ENCODE measurements at regions not wholly inside any gene's neighbourhood (a gene's known extent, or its start where the extent isn't known, plus 50 kb on each side); places are given as distances from the start of the nearest gene placed in this dataset.
"Not testable (repeated sequence)": the region's sequence is repeated elsewhere in the genome, so short reads cannot be mapped to it uniquely, and the experiment has no call there.

GRCh38 chr14:53226553-53226952 lies 73.4 kb upstream of the DDHD1 start:
- H3K9me3 Mint-ChIP-seq: peaks cover 27% of the 10 kb centered on the region
- no peak for DNase-seq (ENCODE audit: low spot score)
- peaks cover 13% of the 10 kb centered on the region for H3K36me3 Mint-ChIP-seq (ENCODE audit: low read depth)
- no peak overlapping the region for H3K27ac Mint-ChIP-seq
- H3K27me3 Mint-ChIP-seq (ENCODE audit: low read depth): peaks cover 4% of the 10 kb centered on the region
- H3K4me1 Mint-ChIP-seq (ENCODE audit: low read depth): peaks cover 8% of the 10 kb centered on the region
- no peak overlapping the region for H3K4me3 Mint-ChIP-seq (ENCODE audit: low read depth)
- intact Hi-C loops (cut with micrococcal nuclease): no loop called here

GRCh38 chr14:53220914-53221313 lies 67.8 kb upstream of the DDHD1 start:
- Mint-ChIP-seq H3K4me1 (ENCODE audit: low read depth) (peaks cover 21% of the 10 kb centered on the region), H3K27ac (no peak overlapping the region), H3K36me3 (ENCODE audit: low read depth) (peaks cover 13% of the 10 kb centered on the region), H3K4me3 (ENCODE audit: low read depth) (no peak overlapping the region), H3K27me3 (ENCODE audit: low read depth) (no peaks in the 10 kb centered on the region), H3K9me3 (peaks cover 22% of the 10 kb centered on the region)
- intact Hi-C loops (cut with micrococcal nuclease): no loop called here
- DNase-seq (ENCODE audit: low spot score): no peak

GRCh38 chr14:53218161-53218560 lies 65.0 kb upstream of the DDHD1 start:
- no peak for DNase-seq (ENCODE audit: low spot score)
- Mint-ChIP-seq H3K27me3 (ENCODE audit: low read depth) (no peaks in the 10 kb centered on the region), H3K4me1 (ENCODE audit: low read depth) (peaks cover 21% of the 10 kb centered on the region), H3K4me3 (ENCODE audit: low read depth) (peak overlapping the region; percentile 83), H3K27ac (peak overlapping the region; percentile 74), H3K9me3 (no peaks in the 10 kb centered on the region), H3K36me3 (ENCODE audit: low read depth) (no peaks in the 10 kb centered on the region)
- intact Hi-C loops (cut with micrococcal nuclease): no loop called here

DNA sequence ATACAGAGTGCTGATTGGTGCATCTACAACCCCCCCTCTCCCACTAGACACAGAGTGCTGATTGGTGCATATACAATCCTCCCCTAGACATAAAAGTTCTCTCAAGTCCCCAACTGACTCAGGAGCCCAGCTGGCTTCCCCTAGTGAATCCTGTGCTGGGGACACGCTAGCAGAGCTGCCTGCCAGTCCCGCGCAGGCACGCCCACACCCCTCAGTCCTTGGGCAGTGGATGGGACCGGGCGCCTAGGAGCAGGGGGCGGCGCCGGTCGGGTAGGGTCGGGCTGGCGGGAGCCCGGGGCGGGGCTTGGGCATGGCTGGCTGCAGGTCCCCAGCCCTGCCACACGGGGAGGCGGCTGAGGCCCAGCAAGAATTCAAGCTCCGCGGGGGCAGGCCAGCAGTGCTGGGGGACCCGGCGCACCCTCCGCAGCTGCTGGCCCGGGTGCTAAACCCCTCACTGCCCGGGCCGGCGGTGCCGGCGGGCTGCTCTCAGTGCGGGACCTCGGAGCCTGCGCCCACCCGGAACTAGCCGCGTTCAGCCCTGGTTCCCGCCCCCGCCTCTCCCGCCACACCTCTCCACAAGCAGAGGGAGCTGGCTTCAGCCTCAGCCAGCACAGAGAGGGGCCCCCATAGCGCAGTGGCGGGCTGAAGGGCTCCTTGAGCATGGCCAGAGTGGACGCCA lies 64.3 kb upstream of the DDHD1 start:
- Mint-ChIP-seq H3K4me3 (ENCODE audit: low read depth) (peak overlapping the region; percentile 83), H3K9me3 (no peaks in the 10 kb centered on the region), H3K27ac (peak overlapping the region; percentile 77), H3K27me3 (ENCODE audit: low read depth) (no peaks in the 10 kb centered on the region), H3K36me3 (ENCODE audit: low read depth) (no peaks in the 10 kb centered on the region), H3K4me1 (ENCODE audit: low read depth) (peaks cover 21% of the 10 kb centered on the region)
- intact Hi-C loops (cut with micrococcal nuclease): loop anchor here (1.0 kb wide), 1 partner anchor 64 kb away; the partner anchor contains the start of gene DDHD1
- peak; percentile 78 for DNase-seq (ENCODE audit: low spot score)

GRCh38 chr14:53216955-53217315 lies 63.8 kb upstream of the DDHD1 start:
- H3K4me3 Mint-ChIP-seq (ENCODE audit: low read depth): peak overlapping the region; percentile 83
- DNase-seq (ENCODE audit: low spot score); H3K27me3 Mint-ChIP-seq (ENCODE audit: low read depth); H3K36me3 Mint-ChIP-seq (ENCODE audit: low read depth); H3K9me3 Mint-ChIP-seq: not testable (repeated sequence)
- H3K27ac Mint-ChIP-seq: peak overlapping the region; percentile 77
- peaks cover 19% of the 10 kb centered on the region for H3K4me1 Mint-ChIP-seq (ENCODE audit: low read depth)
- intact Hi-C loops (cut with micrococcal nuclease): loop anchor here (1.0 kb wide), 1 partner anchor 64 kb away; the partner anchor contains the start of gene DDHD1

GRCh38 chr14:53216478-53216877 lies 63.4 kb upstream of the DDHD1 start:
- H3K27ac Mint-ChIP-seq; DNase-seq (ENCODE audit: low spot score); intact Hi-C loops (cut with micrococcal nuclease); H3K27me3 Mint-ChIP-seq (ENCODE audit: low read depth); H3K36me3 Mint-ChIP-seq (ENCODE audit: low read depth); H3K9me3 Mint-ChIP-seq: not testable (repeated sequence)
- Mint-ChIP-seq H3K4me3 (ENCODE audit: low read depth) (peak overlapping the region; percentile 34), H3K4me1 (ENCODE audit: low read depth) (peaks cover 18% of the 10 kb centered on the region)

DNA sequence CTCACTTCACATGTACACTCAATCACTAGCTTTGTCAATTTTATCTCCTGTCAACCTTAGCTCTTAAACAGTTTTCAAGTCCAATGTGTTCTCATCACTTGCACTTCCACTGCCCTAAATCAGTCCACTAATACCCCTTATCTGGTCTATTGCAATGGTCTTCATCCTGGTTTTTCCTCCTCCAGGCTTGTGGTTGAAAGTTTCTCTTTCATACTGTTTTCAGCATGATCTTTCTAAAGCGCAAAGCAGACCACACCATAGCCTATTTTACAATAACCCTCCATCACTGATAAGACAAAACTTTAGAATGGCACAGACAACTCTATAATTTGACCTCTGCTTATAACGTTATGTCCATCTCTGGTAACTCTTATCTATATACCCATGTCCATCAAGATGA lies 62.0 kb upstream of the DDHD1 start:
- Mint-ChIP-seq H3K4me1 (ENCODE audit: low read depth) (peaks cover 11% of the 10 kb centered on the region), H3K36me3 (ENCODE audit: low read depth) (no peaks in the 10 kb centered on the region), H3K9me3 (no peaks in the 10 kb centered on the region), H3K27ac (no peak overlapping the region), H3K27me3 (ENCODE audit: low read depth) (no peaks in the 10 kb centered on the region), H3K4me3 (ENCODE audit: low read depth) (no peak overlapping the region)
- intact Hi-C loops (cut with micrococcal nuclease): no loop called here
- DNase-seq (ENCODE audit: low spot score): no peak

DNA sequence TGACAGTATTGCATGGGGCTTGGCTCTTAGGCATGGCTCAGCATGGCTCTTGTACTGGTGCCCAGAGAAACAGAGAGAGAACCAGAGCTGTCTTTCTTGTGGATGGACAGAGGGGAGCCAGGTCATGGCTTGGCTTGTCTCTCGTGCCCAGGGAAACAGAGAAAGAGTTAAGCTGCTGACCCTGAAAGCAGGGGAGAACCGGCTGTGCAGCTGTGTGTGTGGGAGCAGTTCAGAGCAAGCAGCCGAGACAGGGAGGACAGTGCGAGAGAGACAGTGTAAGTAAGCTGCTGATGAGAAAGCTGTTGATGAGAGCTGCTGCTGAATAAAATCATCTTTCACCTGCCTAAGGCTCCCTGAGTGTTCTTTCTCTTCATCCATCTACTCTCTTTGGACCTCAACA lies 61.3 kb upstream of the DDHD1 start:
- Mint-ChIP-seq H3K36me3 (ENCODE audit: low read depth) (no peaks in the 10 kb centered on the region), H3K27ac (no peak overlapping the region), H3K27me3 (ENCODE audit: low read depth) (no peaks in the 10 kb centered on the region), H3K4me1 (ENCODE audit: low read depth) (peaks cover 11% of the 10 kb centered on the region), H3K4me3 (ENCODE audit: low read depth) (no peak overlapping the region), H3K9me3 (no peaks in the 10 kb centered on the region)
- intact Hi-C loops (cut with micrococcal nuclease): no loop called here
- no peak for DNase-seq (ENCODE audit: low spot score)

DNA sequence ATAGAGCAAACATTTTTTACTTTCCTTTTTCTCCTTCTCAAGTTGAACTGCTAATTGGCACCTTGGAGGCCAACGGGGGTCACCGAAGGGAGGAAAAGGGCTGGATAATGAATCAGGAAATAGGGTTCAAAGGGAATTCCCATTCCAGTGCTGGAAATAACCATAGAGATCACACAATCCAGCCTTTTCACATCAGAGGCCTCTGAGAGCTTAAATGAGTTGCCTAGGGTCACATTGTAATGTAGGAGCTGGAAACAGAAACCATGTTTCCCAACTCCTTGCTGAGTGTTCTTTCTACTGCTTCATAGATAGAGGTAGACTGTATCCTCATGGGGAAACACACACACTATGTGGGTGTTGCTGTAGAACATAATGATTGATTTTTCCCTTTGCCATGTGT lies 60.6 kb upstream of the DDHD1 start:
- Mint-ChIP-seq H3K27me3 (ENCODE audit: low read depth) (no peaks in the 10 kb centered on the region), H3K27ac (no peak overlapping the region), H3K4me1 (ENCODE audit: low read depth) (peaks cover 7% of the 10 kb centered on the region), H3K9me3 (no peaks in the 10 kb centered on the region), H3K36me3 (ENCODE audit: low read depth) (no peaks in the 10 kb centered on the region), H3K4me3 (ENCODE audit: low read depth) (no peak overlapping the region)
- no peak for DNase-seq (ENCODE audit: low spot score)
- intact Hi-C loops (cut with micrococcal nuclease): no loop called here

DNA sequence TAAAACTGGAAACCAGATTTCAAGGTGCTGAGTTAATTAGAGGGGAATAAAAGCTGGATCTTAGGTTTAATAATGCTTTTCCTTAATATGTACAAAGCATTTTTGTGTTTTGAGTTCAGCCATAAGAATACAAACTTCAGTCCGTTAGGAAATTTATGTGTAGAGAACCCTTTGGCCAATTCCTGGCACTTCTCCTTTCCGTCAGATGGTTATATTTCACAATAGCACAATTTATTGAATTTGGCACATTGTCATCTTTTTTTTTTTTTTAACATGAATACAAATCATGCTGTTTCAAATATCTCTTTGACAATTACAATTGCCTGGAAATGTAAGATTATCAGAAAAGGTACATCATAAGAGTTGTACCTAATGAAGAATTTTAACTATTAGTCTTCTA lies 56.2 kb upstream of the DDHD1 start:
- no peaks in the 10 kb centered on the region for H3K27me3 Mint-ChIP-seq (ENCODE audit: low read depth)
- no peak for DNase-seq (ENCODE audit: low spot score)
- no peaks in the 10 kb centered on the region for H3K4me1 Mint-ChIP-seq (ENCODE audit: low read depth)
- H3K4me3 Mint-ChIP-seq (ENCODE audit: low read depth): no peak overlapping the region
- no peak overlapping the region for H3K27ac Mint-ChIP-seq
- intact Hi-C loops (cut with micrococcal nuclease): no loop called here
- peaks cover 2% of the 10 kb centered on the region for H3K9me3 Mint-ChIP-seq
- no peaks in the 10 kb centered on the region for H3K36me3 Mint-ChIP-seq (ENCODE audit: low read depth)

All from activated T-helper 2 cell treated with anti-CD3 and anti-CD28 coated beads, Interferon-gamma antibody, Interleukin-2, Interleukin-4, amounts not matched to agents 10 μg/mL and 5 μg/mL and 100 μg/mL, durations not matched to agents 14 hours and 24 hours and 36 hours (primary cell).